GM12878 (cell line): ENCODE measurements at regions not wholly inside any gene's neighbourhood (a gene's known extent, or its start where the extent isn't known, plus 50 kb on each side); places are given as distances from the start of the nearest gene placed in this dataset.

Source experiments
- ATAC-seq: fragments of 200-7000 bp; cut with Tn5 transposase; 3 replicates; pipeline ENCODE4 v1.9.1; 2020; ENCODE audit warnings: mild to moderate bottlenecking, moderate library complexity
- BruUV-seq: library from RNA; stranded (reverse); fragments of 400-500 nt; replicated peaks from 2 replicates; lab custom pipeline; 2021; lab: Mats Ljungman, UMichigan
- CTCF ChIA-PET: fragments of 300-600 bp; sonication (Branson Sonifier 250); formaldehyde crosslinking; extraction: SDS; loops from one replicate; lab custom pipeline; 2021; ENCODE audit warnings: inconsistent platforms; lab: Yijun Ruan, JAX
- POLR2A ChIA-PET: fragments of 350-600 bp; formaldehyde crosslinking; extraction: SDS; loops from one replicate; lab custom pipeline; 2021; ENCODE audit warnings: inconsistent platforms; lab: Charles Lee
- RAD21 ChIA-PET: fragments of 300-600 bp; sonication (Branson Sonifier 250); formaldehyde crosslinking; loops from one replicate; lab custom pipeline; 2023; ENCODE audit warnings: antibody characterized with exemption; ENCODE audit not compliant: unreplicated experiment; lab: Charles Lee
- SMC1A ChIA-PET: fragments of 300-600 bp; sonication (Branson Sonifier 250); formaldehyde crosslinking; loops from one replicate; lab custom pipeline; 2023; ENCODE audit not compliant: unreplicated experiment, uncharacterized antibody; lab: Charles Lee
- DNase-seq: peaks from one replicate; pipeline ENCODE4 v3.0.0-alpha.2; 2011; ENCODE audit warnings: low read depth, low spot score
- FAIRE-seq: peaks from 3 replicates; lab custom pipeline; 2011; peaks lifted over from hg19 to GRCh38; lab: Jason Lieb, UNC
- H2AFZ ChIP-seq: 2 replicates; pipeline ENCODE4 v1.6.0; 2011; ENCODE audit warnings: low read depth, low read length, control low read depth; ENCODE audit not compliant: control insufficient read depth
- H3K27ac ChIP-seq: 2 replicates; pipeline ENCODE4 v1.5.1; 2011; ENCODE audit warnings: control low read depth; ENCODE audit not compliant: control insufficient read depth, insufficient read depth
- H3K27me3 ChIP-seq, 2 experiments: replicated peaks in 1 of 2; 2 replicates each; pipeline versions ENCODE4 v1.6.0 to v1.6.1; 2011; ENCODE audit warnings: low read length in 1 of 2; ENCODE audit not compliant: control insufficient read depth in 2 of 2, insufficient read depth in 2 of 2
- H3K36me3 ChIP-seq, 2 experiments: 2 replicates each; pipeline ENCODE4 v1.5.1; 2011; ENCODE audit warnings: low read length in 1 of 2; ENCODE audit not compliant: control insufficient read depth in 2 of 2, insufficient read depth in 2 of 2
- H3K4me1 ChIP-seq: 2 replicates; pipeline ENCODE4 v1.6.1; 2011; ENCODE audit warnings: mild to moderate bottlenecking, low read length, moderate library complexity, mixed read lengths; ENCODE audit not compliant: control insufficient read depth, insufficient read depth
- H3K4me2 ChIP-seq: 2 replicates; pipeline ENCODE4 v1.6.0; 2011; ENCODE audit warnings: control low read depth; ENCODE audit not compliant: control insufficient read depth, insufficient read depth
- H3K4me3 ChIP-seq: fragments of 200-600 bp; sonication (generic); 2 replicates; pipeline ENCODE4 v1.5.1; 2016
- H3K79me2 ChIP-seq: 2 replicates; pipeline ENCODE4 v1.6.0; 2011; ENCODE audit warnings: low read length; ENCODE audit not compliant: control insufficient read depth, insufficient read depth
- H3K9ac ChIP-seq: 2 replicates; pipeline ENCODE4 v1.8.0; 2011; ENCODE audit warnings: low read length, control low read depth, mixed read lengths; ENCODE audit not compliant: control insufficient read depth, insufficient read depth
- H3K9me3 ChIP-seq: replicated peaks from 3 replicates; pipeline ENCODE4 v1.5.1; 2011; ENCODE audit warnings: mild to moderate bottlenecking, low read length; ENCODE audit not compliant: control insufficient read depth, insufficient read depth
- H4K20me1 ChIP-seq: 2 replicates; pipeline ENCODE4 v1.6.0; 2011; ENCODE audit not compliant: control insufficient read depth, insufficient read depth
- ETV6 ChIP-seq, 2 experiments: fragments of 450-650 bp in 1 of 2; IDR thresholded peaks in 1 of 2; conservative IDR thresholded peaks in 1 of 2; 2 replicates each; pipeline ENCODE4 v1.6.1; 2014; ENCODE audit warnings: antibody characterized with exemption in 1 of 2, borderline replicate concordance in 1 of 2, low read depth in 1 of 2, mild to moderate bottlenecking in 1 of 2, moderate library complexity in 1 of 2
- IRF4 ChIP-seq: IDR thresholded peaks from 2 replicates; pipeline ENCODE4 v1.6.1; 2011; ENCODE audit warnings: low read depth, low read length
- KDM1A ChIP-seq: fragments of 200-600 bp; sonication (generic); IDR thresholded peaks from 2 replicates; pipeline ENCODE4 v1.6.1; 2016; ENCODE audit warnings: borderline replicate concordance
- KLF5 ChIP-seq: fragments of 450-650 bp; IDR thresholded peaks from 2 replicates; pipeline ENCODE4 v1.6.1; 2014; ENCODE audit warnings: mild to moderate bottlenecking; ENCODE audit not compliant: partially characterized antibody
- RAD51 ChIP-seq: fragments of 450-650 bp; IDR thresholded peaks from 2 replicates; pipeline ENCODE4 v1.6.1; 2016; ENCODE audit warnings: moderate library complexity, mild to moderate bottlenecking, inconsistent platforms
- RBBP5 ChIP-seq: fragments of 200-600 bp; sonication (generic); conservative IDR thresholded peaks from 2 replicates; pipeline ENCODE4 v1.6.1; 2016
- SUPT20H ChIP-seq: IDR thresholded peaks from 2 replicates; pipeline ENCODE4 v1.6.1; 2011; ENCODE audit warnings: low read depth, mild to moderate bottlenecking, low read length, moderate library complexity, borderline replicate concordance; ENCODE audit not compliant: control insufficient read depth
- TCF7 ChIP-seq: IDR thresholded peaks from 2 replicates; pipeline ENCODE4 v1.6.1; 2014; ENCODE audit warnings: antibody characterized with exemption, borderline replicate concordance
- ZNF274 ChIP-seq: IDR thresholded peaks from one replicate; pipeline ENCODE4 v1.8.0; 2011; ENCODE audit not compliant: insufficient read length, insufficient read depth
- WGBS: methylation state at CpG from one replicate; pipeline ENCODE4 v1.1.6; 2016; ENCODE audit warnings: low lambda C conversion rate; ENCODE audit not compliant: insufficient replicate concordance, insufficient coverage; ENCODE audit errors: missing lambda C conversion rate; 5-methylcytosine and 5-hydroxymethylcytosine counted together
- in situ Hi-C: fragments of 300-500 bp; cut with MboI; formaldehyde crosslinking; loops from 9 replicates; pipeline ENCODE4 v1.14.3; 2018; ENCODE audit warnings: mixed read lengths
- intact Hi-C: fragments of 100-400 bp; cut with micrococcal nuclease; formaldehyde crosslinking; loops from one replicate; pipeline ENCODE4 v1.14.2; 2022; ENCODE audit not compliant: unreplicated experiment
- TF ChIP-seq, protein P1 (sequence below): fragments of 150-350 bp; IDR thresholded peaks from 2 replicates; pipeline ENCODE4 v1.6.1; 2016; ENCODE audit warnings: low read depth, low read length
- TF ChIP-seq, protein P2 (sequence below): IDR thresholded peaks from 2 replicates; pipeline ENCODE4 v1.6.1; 2011; ENCODE audit warnings: mild to moderate bottlenecking, low read depth, low read length, moderate library complexity; ENCODE audit not compliant: insufficient replicate concordance
- TF ChIP-seq, protein P3 (sequence below): IDR thresholded peaks from 2 replicates; pipeline ENCODE4 v1.6.1; 2012; ENCODE audit warnings: low read depth, low read length, improper control_type of control experiment

DNA sequence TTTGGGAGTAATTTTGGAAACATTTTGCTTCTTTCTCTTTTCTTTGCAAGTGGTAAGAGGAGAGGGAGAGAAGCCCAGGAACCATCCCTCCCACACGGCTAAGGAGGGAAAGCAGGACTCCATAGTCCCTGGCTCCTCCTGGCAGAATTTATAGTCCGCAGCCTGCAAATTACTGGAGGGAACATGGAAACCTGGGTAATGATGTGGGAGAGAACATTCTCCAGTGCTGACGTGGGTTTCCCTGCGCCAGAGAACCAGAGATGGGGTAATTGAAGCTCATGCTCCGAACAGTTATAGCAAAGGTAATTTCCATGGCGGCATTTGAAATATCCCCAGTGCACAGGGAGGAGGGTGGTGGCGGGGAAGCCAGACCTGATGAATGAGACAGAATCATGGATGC, 320.4 kb downstream of the RPS24 start:
- no peaks in the 10 kb centered on the region for H3K36me3 ChIP-seq
- H2AFZ ChIP-seq, result no peak overlapping the region
- no TSS peak for BruUV-seq
- no peak overlapping the region for H3K27ac ChIP-seq
- SMC1A ChIA-PET, result no interaction called here
- H3K9ac ChIP-seq, result no peak overlapping the region
- no peaks in the 10 kb centered on the region for H3K9me3 ChIP-seq
- no peak for FAIRE-seq
- TF ChIP-seq KLF5 (no peak), RAD51 (no peak), KDM1A (no peak), IRF4 (no peak), SUPT20H (no peak), ETV6 (conservative IDR thresholded peaks at IDR 0.05 in 1 of 2, IDR thresholded peaks at IDR 0.05 in 1 of 2; ENCODE audit: borderline replicate concordance in 1 of 2, low read depth in 1 of 2) (no peak), RBBP5 (no peak), ZNF274 (no peak), TCF7 (no peak)
- TF ChIP-seq, protein P1, sequence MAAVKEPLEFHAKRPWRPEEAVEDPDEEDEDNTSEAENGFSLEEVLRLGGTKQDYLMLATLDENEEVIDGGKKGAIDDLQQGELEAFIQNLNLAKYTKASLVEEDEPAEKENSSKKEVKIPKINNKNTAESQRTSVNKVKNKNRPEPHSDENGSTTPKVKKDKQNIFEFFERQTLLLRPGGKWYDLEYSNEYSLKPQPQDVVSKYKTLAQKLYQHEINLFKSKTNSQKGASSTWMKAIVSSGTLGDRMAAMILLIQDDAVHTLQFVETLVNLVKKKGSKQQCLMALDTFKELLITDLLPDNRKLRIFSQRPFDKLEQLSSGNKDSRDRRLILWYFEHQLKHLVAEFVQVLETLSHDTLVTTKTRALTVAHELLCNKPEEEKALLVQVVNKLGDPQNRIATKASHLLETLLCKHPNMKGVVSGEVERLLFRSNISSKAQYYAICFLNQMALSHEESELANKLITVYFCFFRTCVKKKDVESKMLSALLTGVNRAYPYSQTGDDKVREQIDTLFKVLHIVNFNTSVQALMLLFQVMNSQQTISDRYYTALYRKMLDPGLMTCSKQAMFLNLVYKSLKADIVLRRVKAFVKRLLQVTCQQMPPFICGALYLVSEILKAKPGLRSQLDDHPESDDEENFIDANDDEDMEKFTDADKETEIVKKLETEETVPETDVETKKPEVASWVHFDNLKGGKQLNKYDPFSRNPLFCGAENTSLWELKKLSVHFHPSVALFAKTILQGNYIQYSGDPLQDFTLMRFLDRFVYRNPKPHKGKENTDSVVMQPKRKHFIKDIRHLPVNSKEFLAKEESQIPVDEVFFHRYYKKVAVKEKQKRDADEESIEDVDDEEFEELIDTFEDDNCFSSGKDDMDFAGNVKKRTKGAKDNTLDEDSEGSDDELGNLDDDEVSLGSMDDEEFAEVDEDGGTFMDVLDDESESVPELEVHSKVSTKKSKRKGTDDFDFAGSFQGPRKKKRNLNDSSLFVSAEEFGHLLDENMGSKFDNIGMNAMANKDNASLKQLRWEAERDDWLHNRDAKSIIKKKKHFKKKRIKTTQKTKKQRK, result no peak
- TF ChIP-seq, protein P2, sequence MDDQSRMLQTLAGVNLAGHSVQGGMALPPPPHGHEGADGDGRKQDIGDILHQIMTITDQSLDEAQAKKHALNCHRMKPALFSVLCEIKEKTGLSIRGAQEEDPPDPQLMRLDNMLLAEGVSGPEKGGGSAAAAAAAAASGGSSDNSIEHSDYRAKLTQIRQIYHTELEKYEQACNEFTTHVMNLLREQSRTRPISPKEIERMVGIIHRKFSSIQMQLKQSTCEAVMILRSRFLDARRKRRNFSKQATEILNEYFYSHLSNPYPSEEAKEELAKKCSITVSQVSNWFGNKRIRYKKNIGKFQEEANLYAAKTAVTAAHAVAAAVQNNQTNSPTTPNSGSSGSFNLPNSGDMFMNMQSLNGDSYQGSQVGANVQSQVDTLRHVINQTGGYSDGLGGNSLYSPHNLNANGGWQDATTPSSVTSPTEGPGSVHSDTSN, result no peak
- TF ChIP-seq, protein P3, sequence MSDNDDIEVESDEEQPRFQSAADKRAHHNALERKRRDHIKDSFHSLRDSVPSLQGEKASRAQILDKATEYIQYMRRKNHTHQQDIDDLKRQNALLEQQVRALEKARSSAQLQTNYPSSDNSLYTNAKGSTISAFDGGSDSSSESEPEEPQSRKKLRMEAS, result no peak
- no peaks in the 10 kb centered on the region for H3K4me1 ChIP-seq
- intact Hi-C loops, result no loop called here
- no peak for ATAC-seq
- no peak overlapping the region for H3K4me3 ChIP-seq
- CTCF ChIA-PET, result interaction anchor here (0.8 kb wide), 1 partner anchor 35 kb away, joined by 3 read pairs; no protein-coding TSS in a partner anchor
- no peaks in the 10 kb centered on the region for H4K20me1 ChIP-seq
- WGBS, result 19% methylated on average over 7 of the region's 7 CpGs
- H3K4me2 ChIP-seq, result no peak overlapping the region
- no peak for DNase-seq
- POLR2A ChIA-PET, result no interaction called here
- in situ Hi-C loops, result no loop called here
- RAD21 ChIA-PET, result no interaction called here
- H3K79me2 ChIP-seq, result no peaks in the 10 kb centered on the region
- H3K27me3 ChIP-seq, result peaks cover 0 to 1% of the 10 kb centered on the region in 2 experiments; a peak in 1 of 4 replicates
